ENCODE measurements at regions not wholly inside any gene's neighbourhood (a gene's known extent, or its start where the extent isn't known, plus 50 kb on each side); places are given as distances from the start of the nearest gene placed in this dataset.
"Not testable (repeated sequence)": the region's sequence is repeated elsewhere in the genome, so short reads cannot be mapped to it uniquely, and the experiment has no call there.

DNA sequence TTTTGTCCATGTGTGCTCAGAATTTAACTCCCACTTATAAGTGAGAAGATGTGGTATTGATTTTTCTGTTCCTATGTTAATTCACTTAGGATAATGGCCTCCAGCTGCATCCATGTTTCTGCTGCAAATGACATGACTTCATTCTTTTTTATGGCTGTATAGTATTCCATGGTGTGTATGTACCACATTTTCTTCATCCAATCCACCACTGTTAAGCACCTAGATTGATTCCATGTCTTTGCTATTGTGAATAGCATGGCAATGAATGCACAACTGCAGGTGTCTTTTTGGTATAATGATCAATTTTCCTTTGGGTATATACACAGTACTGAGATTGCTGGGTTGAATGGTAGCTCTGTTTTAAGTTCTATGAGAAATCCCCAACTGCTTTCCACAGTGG is 657.7 kb downstream of the ETNK1 start:
- ATAC-seq (no peak), DNase-seq (no peak)
- Histone ChIP-seq H3K36me3 (ENCODE audit: low read depth) (no peaks in the 10 kb centered on the region), H3K4me3 (no peak overlapping the region), H3K9me3 (no peaks in the 10 kb centered on the region), H3K4me1 (ENCODE audit: low read depth) (no peaks in the 10 kb centered on the region)
- intact Hi-C loops (cut with DNase I, micrococcal nuclease): no loop called here
- TF ChIP-seq, protein P1, sequence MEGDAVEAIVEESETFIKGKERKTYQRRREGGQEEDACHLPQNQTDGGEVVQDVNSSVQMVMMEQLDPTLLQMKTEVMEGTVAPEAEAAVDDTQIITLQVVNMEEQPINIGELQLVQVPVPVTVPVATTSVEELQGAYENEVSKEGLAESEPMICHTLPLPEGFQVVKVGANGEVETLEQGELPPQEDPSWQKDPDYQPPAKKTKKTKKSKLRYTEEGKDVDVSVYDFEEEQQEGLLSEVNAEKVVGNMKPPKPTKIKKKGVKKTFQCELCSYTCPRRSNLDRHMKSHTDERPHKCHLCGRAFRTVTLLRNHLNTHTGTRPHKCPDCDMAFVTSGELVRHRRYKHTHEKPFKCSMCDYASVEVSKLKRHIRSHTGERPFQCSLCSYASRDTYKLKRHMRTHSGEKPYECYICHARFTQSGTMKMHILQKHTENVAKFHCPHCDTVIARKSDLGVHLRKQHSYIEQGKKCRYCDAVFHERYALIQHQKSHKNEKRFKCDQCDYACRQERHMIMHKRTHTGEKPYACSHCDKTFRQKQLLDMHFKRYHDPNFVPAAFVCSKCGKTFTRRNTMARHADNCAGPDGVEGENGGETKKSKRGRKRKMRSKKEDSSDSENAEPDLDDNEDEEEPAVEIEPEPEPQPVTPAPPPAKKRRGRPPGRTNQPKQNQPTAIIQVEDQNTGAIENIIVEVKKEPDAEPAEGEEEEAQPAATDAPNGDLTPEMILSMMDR (IDR thresholded peaks at IDR 0.05): no peak

DNA sequence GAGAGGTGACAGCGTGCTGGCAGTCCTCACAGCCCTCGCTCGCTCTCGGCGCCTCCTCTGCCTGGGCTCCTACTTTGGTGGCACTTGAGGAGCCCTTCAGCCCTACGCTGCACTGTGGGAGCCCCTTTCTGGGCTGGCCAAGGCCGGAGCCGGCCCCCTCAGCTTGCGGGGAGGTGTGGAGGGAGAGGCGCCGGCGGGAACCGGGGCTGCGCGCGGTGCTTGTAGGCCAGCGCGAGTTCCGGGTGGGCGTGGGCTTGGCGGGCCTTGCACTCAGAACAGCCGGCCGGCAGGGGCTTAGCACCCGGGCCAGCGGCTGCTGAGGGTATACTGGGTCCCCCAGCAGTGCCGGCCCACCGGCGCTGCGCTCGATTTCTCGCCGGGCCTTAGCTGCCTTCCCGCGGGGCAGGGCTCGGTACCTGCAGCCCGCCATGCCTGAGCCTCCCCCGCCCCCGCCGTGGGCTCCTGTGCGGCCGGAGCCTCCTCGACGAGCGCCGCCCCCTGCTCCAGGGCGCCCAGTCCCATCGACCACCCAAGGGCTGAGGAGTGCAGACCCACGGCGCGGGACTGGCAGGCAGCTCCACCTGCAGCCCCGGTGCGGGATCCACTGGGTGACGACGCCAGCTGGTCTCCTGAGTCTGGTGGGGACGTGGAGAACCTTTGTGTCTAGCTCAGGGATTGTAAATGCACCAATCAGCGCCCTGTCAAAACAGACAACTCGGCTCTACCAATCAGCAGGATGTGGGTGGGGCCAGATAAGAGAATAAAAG is 661.0 kb downstream of the ETNK1 start:
- ATAC-seq; H3K36me3 ChIP-seq (ENCODE audit: low read depth); H3K4me3 ChIP-seq; intact Hi-C loops (cut with DNase I, micrococcal nuclease); H3K9me3 ChIP-seq; H3K4me1 ChIP-seq (ENCODE audit: low read depth): not testable (repeated sequence)
- DNase-seq: peak in 1 of 3 donors; percentile 34

DNA sequence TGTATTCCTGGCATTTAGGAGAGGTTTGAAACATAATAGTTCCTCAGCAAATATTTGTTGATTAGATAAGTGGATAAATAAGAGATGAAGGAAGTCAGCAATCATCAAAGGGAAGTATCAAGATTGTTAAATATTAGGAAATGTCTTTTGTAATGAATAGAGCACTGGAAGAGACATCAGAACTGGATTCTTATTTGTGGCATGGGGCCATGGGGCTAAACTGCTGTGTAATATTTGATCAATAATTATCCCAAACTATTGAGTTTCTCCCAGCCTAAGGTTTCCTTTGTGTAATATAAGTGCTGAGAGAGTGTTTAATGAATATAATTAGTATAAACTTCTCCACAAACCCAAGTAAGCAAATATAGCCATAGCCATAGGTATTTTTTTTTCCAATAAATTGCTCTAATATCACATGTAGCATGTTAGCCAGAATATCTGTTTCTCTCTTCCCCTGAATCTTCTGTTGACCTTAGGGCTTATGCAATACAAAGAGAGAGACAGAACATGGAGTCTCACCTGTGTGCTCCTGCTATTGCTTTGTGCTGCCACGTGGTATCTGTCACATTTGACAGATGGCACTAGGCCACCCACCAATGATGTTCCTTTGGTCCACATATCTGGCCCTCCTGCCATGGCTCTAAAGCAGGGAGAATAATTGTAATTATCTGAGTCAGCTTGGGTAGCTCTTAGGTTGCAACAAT is 658.7 kb downstream of the SOX5 start:
- Histone ChIP-seq H3K4me1 (ENCODE audit: low read depth) (no peaks in the 10 kb centered on the region), H3K36me3 (ENCODE audit: low read depth) (no peaks in the 10 kb centered on the region), H3K4me3 (no peak overlapping the region), H3K9me3 (no peaks in the 10 kb centered on the region)
- intact Hi-C loops (cut with DNase I, micrococcal nuclease): no loop called here
- TF ChIP-seq, protein P1 (IDR thresholded peaks at IDR 0.05): no peak
- ATAC-seq (no peak), DNase-seq (no peak)

DNA sequence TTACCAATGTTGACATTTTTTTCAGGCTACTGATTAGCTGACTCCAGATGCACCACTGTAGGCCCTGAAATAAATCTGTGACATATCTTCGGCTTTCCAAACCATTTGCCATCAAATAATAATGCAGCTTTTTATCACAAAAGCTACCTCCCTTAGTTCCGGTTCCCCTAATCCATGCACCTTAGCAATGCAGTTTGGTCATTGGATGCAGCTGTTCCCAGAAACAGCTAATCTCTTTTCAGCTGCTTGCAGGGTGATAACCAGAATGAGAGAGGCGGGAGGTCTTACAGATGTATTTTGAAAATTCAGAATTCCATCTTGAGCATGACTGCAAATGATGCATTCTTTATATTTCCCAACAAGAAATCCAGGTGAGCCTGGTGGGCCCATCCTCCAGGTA is 646.2 kb downstream of the SOX5 start:
- no peak for ATAC-seq

DNA sequence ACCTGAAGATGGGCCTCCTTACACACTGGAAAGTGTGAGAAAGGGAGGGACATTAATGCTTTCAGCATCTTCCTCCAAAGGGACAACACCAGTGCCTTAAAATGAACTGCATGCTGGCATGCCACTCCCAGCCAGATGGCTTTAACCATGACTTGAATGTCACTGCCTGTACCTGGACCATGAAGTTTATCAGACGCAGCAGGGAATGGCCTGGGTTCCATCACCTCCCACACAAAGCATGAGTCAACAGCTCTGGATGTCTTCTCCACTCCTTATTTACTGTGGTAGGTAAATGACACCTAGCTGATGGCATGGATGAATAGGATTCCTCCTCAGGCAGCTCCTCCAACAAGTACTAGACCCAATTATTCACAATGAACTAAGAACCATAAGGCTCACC is 645.6 kb downstream of the SOX5 start:
- intact Hi-C loops (cut with DNase I, micrococcal nuclease): no loop called here
- ATAC-seq (no peak), DNase-seq (no peak)
- TF ChIP-seq, protein P1 (IDR thresholded peaks at IDR 0.05): no peak
- Histone ChIP-seq H3K4me1 (ENCODE audit: low read depth) (no peaks in the 10 kb centered on the region), H3K9me3 (no peaks in the 10 kb centered on the region), H3K4me3 (no peak overlapping the region), H3K36me3 (ENCODE audit: low read depth) (no peaks in the 10 kb centered on the region)

More for the DNA sequence above, 646.2 kb downstream of the SOX5 start:
- TF ChIP-seq, protein P1 (IDR thresholded peaks at IDR 0.05): no peak
- Histone ChIP-seq H3K36me3 (ENCODE audit: low read depth) (no peaks in the 10 kb centered on the region), H3K9me3 (no peaks in the 10 kb centered on the region), H3K4me3 (no peak overlapping the region), H3K4me1 (ENCODE audit: low read depth) (no peaks in the 10 kb centered on the region)
- DNase-seq: no peak
- intact Hi-C loops (cut with DNase I, micrococcal nuclease): no loop called here

DNA sequence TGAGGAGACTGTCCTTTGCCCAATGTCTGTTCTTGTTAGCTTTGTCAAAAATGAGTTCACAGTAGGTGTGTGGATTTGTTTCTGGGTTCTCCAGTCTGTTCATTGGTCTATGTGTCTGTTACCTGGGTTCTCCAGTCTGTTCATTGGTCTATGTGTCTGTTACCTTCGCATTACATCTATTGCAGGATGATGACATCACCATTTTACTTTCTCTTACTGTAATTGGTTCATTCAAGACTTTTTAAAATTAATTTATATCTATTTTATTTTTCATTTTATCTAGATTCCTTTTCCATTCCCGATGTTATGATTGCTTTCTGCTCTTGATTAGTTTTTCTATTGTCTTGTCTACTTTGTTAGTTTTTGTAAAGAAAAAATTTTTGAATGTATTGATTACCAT is 615.5 kb downstream of the SOX5 start:
- H3K9me3 ChIP-seq: no peaks in the 10 kb centered on the region
- no peaks in the 10 kb centered on the region for H3K4me1 ChIP-seq (ENCODE audit: low read depth)
- H3K36me3 ChIP-seq (ENCODE audit: low read depth): no peaks in the 10 kb centered on the region
- ATAC-seq (no peak), DNase-seq (no peak)
- TF ChIP-seq, protein P1 (IDR thresholded peaks at IDR 0.05): no peak
- intact Hi-C loops (cut with DNase I, micrococcal nuclease): no loop called here
- no peak overlapping the region for H3K4me3 ChIP-seq
